NT2/D1 (cell line): ENCODE measurements at regions not wholly inside any gene's neighbourhood (a gene's known extent, or its start where the extent isn't known, plus 50 kb on each side); places are given as distances from the start of the nearest gene placed in this dataset.

ENCODE experiments used
- SUZ12 ChIP-seq: IDR thresholded peaks from 2 replicates; pipeline ENCODE4 v1.6.1; 2011; ENCODE audit not compliant: insufficient read length, insufficient read depth; ENCODE audit errors: extremely low read depth
- YY1 ChIP-seq: IDR thresholded peaks from 2 replicates; pipeline ENCODE4 v1.6.1; 2011; ENCODE audit not compliant: insufficient read length, insufficient read depth
- ZNF274 ChIP-seq: IDR thresholded peaks from 2 replicates; pipeline ENCODE4 v1.6.1; 2011; ENCODE audit warnings: mild to moderate bottlenecking, low read depth, low read length

GRCh38 chr17:51427856-51428255 lies 167.5 kb downstream of the UTP18 start:
- no peak for TF ChIP-seq SUZ12
- TF ChIP-seq YY1 = no peak
- TF ChIP-seq ZNF274 = no peak
